DMS53 treated with DMSO at 0.1 percent for 48 hours (cell line): ENCODE measurements at regions not wholly inside any gene's neighbourhood (a gene's known extent, or its start where the extent isn't known, plus 50 kb on each side); places are given as distances from the start of the nearest gene placed in this dataset.

ENCODE experiments used
- DNase-seq: peaks from one replicate; lab custom pipeline; 2025; ENCODE audit not compliant: unreplicated experiment; lab: John Stamatoyannopoulos, UW

DNA sequence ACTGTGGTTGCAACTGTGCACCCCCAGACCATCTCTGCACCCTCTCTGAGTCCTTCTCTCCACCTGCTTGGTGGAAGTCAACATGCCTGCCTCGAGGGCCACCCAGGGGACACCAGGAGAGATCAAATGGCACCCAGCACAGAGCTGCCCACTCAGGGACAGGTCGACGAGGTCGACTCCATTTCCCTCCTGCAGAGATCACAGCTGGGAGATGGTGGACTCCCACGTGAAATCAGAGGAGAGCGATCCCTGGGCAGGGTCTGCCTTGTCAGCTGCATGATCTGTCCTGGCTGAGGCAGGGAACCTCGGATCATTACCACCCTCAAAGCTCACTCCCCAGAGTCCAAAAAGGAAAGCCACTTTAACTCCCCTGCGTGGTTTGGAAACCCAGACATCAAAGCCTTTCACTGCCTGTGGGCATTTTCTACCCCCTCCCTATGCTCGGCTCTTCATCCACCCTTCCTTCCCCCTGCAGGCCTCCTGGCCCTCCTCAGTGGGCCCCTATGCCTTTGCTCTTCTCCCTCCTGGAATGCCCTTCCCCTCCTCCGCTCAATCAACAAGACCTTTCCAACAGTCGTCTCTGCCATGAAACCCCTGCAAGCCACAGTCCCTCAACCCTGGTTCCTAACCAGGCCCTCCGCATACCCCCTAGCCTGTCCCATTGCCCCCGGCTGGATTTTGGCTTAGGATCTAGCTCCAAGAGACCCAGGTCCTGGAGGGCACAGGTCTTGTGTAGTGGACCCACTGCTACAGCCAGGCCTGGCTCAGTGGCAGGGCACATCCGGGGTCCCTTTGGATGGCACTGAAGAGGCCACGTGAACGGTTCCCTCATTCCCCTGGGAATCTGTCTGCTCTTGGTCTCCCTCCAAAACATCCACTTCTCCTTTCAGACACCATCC, 103.8 kb upstream of the RPL38 start:
- no peak for DNase-seq

DNA sequence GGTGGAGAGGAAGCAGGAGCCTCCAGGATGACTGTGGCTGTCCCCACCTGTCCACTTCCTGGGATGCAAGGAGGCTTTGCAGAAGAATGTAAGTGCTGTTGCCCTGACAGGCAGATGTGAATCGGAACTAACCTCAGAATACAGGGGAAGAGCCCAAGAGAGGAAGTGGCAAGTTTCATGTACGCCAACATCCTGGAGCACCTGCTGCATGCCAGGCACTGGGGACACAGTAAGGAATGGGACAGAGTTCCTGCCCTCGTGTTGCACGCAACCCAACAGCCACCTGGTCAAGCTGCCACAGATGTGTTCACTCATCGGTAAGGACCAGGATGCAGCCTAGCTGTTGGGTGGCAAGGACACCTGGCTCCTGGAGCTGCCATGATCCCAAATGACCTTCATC, 98.6 kb upstream of the RPL38 start:
- no peak for DNase-seq

DNA sequence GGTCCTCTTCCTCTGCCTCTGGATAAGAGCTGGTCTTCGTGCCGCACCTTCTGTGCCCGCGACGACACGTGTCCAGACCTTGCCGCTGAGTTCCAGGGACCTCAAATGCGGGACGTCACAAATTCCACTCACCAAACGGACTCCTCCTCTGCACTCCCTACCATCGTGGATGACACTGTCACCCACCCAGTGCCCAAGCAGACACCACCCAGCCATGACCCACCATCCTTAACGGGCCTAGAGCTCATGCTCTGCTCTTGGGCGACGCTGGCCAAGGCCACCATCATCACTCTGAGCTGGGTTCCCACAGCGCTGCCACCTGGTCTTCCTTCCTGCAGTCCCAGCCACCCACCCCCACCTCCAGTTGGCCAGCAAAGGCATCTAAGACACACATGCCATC, 96.4 kb upstream of the RPL38 start:
- no peak for DNase-seq

DNA sequence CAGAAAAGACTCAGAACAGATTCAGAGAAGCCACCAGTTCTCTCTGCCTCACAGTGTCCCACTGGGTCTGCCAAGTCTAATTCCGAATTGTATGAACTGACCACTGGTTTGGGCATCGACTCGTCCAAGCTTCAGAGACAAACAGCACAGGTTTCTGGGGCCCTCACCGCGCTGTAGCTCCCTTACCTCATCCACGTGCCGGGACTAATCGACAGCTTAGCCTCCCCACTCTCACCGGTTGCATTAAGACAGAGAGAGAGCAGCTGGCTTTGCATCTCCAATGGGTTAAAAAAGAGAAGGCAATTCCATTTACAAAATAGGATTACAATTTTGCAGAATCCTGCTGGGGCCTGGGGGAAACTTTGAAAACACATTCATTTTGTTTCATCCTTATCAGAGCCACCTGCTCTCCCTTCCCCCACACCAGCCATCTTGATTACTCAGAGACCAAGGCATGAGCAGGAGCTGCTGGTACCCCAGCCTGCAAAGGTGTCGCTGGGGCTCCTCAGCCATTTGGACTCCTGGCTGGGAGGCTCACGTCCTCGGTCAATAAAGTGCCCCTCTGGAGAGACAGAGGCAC, 95.3 kb upstream of the RPL38 start:
- DNase-seq: no peak

- no peak for DNase-seq
These were observed 93.0 kb upstream of the RPL38 start for GRCh38 chr17:74110467-74110866.

DNA sequence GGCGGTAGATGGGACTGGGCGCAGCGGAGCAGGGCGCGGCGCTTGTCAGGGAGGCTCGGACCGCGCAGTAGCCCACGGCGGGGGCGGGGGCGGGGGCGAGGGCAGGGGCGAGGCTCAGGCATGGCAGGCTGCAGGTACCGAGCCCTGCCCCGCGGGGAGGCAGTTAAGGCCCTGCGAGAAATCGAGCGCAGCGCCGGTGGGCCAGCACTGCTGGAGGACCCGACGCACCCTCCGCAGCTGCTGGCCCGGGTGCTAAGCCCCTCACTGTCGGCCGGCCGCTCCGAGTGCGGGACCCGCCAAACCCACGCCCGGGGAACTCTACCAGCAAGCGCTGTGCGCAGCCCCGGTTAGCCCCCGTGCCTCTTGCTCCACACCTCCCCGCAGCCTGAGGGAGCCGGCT, 90.2 kb upstream of the RPL38 start:
- no peak for DNase-seq

DNA sequence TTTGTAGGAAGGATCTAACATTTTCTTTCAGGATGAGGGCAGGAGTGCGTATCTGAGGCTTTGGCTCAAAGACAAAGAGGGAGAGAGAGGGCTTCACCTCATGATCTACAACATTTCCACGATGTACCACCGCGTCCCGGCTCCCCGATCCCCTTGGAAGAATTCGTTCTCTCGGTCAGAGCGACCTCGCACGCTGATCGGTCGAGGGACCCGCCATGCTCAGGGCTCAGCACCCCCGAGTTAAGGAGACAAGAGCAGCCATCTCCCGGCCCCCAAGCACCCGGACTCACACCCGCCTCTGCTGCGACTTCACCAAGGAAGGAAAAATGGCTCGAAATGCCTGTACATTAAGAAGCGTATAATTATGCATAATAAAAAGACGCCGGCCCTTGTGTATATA, 89.5 kb upstream of the RPL38 start:
- DNase-seq: no peak

- DNase-seq: no peak
These were observed 88.5 kb upstream of the RPL38 start for GRCh38 chr17:74114881-74115470.

GRCh38 chr17:74115586-74115985, 87.9 kb upstream of the RPL38 start:
- no peak for DNase-seq

DNA sequence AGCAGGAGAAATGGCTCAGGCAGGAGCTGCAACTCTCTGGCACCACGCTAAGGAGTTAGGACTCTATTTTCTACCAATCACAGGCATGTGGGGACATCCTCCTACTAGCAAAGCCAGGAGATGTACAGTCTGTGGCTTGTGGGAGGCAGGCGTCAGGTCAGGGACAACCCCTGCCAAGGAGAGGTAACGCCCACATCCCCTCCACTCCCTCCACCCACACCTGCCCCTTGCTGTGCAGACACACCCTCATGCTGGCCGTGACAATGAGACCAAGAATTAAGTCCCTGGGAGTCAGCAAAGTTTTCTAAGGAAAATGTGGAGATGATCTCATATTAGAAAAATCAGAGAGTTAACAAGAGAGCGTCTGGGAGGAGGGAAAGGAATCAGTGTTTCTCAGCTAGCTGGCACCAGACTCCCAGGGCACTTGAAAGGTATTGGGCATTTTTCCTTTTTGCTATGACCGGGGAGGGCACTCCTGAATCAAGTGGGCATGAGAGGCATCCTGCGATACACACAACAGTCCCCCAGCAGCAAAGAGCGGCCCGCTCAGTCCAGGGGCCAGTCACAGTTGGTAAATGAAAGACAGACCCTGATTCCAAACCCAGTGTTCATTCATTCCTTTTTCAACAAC, 87.3 kb upstream of the RPL38 start:
- no peak for DNase-seq

DNA sequence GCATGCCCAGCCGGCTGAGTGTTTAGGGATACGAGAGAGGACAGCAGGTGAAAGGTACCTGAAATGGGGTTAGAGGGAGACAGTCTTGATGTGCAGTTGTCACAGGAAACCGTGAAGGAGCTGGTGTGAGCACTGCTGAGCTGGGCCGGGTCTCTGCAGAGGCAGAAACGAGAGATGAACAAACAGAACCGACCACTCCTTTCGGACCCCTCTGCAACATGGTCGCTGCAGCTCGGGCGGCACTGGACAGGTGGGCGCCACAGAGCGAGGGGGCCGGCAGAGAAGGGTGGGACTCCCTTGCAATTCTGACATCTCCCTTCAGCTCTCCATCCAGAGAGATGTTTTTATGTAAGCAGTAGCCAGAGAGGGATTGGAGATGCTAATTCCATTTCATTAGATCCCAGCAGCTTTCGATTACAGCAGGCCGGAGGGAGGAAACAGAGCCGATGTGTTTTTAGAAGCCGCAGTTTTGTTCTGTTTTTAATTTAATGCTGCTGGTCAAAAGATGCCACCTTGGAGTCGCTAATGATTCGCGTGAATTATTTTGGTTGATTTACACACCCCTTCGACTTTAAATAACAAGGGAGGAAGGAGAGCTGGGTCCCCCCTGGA, 86.3 kb upstream of the RPL38 start:
- no peak for DNase-seq

GRCh38 chr17:74117999-74118421, 85.5 kb upstream of the RPL38 start:
- DNase-seq: no peak

- no peak for DNase-seq
These were observed 85.0 kb upstream of the RPL38 start for GRCh38 chr17:74118504-74118903.

DNA sequence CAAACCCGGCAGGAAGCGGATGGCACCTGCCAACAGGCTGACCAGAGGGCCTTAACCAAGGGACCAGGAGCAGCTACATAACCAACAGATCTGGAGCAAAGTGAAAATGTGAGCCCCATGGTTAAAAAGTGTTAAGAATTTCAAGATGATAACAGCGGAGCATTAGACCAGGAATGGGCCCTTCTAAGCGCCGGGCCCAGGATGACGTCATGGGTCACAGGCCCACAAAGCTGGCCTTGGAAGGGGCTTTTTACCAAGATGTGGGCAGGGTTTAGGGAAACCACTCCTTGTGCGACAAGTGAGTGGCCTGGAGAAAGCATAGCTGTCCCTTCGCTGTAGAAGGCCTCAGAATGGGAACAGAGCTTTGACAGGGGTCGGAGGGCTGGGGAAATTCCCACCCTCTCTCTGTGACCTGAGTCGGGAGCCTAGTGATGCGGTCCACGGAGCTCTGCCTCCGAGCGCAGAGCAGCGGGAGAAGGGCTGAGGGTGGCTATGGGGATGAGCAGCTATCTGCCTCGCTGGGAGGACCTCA, 84.4 kb upstream of the RPL38 start:
- no peak for DNase-seq

DNA sequence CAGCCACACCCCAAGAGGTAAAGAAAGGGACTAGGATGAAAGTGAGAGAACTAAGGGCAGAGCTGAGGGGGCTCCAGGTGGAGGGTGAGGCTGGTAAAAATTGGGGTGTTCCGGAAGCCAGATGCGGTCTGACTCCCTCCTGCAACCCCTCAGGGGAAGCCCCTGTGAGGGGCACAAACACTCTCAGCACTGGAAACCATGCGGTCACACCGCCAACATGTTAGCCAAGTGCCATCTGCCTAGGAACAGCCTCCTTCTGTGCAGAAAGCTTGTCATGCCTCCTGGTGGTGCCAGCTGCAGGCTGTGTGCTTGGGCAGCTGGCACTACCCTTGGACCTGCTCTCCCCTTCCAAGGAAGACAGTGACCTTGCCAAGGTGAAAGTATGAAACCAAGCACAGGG, 83.5 kb upstream of the RPL38 start:
- no peak for DNase-seq

- DNase-seq: peak; percentile 28
These were observed 80.1 kb upstream of the RPL38 start for GRCh38 chr17:74123350-74123749.

DNA sequence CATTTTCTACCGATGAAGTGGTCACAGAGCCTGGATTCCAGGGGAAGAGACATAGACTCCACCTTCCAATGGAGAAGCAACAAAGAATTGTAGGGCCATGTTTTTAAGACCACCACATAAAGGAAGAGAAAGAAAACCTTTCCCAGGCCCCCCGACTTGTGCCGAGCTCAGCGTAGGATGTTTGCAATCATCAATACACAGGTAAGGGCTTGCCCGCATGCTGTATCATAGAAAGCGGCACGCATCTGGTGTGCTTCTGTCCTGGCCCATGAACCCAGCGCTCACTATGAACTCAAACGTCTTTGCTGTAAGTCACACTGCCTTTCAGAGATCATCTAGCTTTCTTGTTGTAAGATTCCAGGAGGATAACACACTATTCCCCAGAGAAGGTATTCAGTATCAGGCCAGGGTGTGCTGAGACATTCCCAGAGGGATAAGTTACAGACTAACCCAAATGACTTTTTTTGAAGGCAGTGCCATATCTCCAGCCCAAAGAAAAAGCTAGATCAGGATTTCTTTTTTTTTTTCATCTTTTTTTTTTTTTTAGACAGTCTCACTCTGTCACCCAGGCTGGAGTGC, 79.5 kb upstream of the RPL38 start:
- DNase-seq: no peak

GRCh38 chr17:74125156-74125555, 78.3 kb upstream of the RPL38 start:
- peak; percentile 94 for DNase-seq

GRCh38 chr17:74126179-74126900, 77.1 kb upstream of the RPL38 start:
- DNase-seq: peak; percentile 57

DNA sequence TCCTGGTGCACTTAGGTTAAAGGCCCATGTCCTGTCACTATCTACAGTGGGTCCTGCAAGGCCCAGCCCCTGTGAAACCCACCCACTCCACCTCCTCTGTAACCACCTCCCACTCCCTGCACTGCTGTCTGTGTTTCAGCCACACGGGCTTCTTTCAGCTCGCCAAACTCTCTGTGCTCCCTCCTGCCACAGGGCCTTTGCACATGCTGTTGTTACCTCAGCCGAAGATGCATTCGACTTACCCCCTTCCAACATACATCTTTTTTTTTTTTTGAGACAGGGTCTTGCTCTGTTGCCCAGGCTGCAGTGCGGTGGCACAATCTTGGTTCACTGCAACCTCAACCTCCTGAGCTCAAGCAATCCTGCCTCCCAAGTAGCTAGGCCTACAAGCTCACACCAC, 76.5 kb upstream of the RPL38 start:
- no peak for DNase-seq
